HepG2 (cell line): ENCODE measurements at regions not wholly inside any gene's neighbourhood (a gene's known extent, or its start where the extent isn't known, plus 50 kb on each side); places are given as distances from the start of the nearest gene placed in this dataset.

Experiments
- AKAP8 ChIP-seq: sonication (generic); formaldehyde crosslinking; IDR thresholded peaks from 2 replicates; pipeline ENCODE4 v1.5.1; 2020; ENCODE audit warnings: mild to moderate bottlenecking, missing genetic modification reagents
- CAMTA2 ChIP-seq: sonication (generic); formaldehyde crosslinking; IDR thresholded peaks from 2 replicates; pipeline ENCODE4 v1.4.0; 2020; ENCODE audit warnings: mild to moderate bottlenecking, missing genetic modification reagents, borderline replicate concordance
- DDIT3 ChIP-seq: sonication (generic); formaldehyde crosslinking; IDR thresholded peaks from 2 replicates; pipeline ENCODE4 v1.4.0; 2020; ENCODE audit warnings: mild to moderate bottlenecking, missing genetic modification reagents
- DNMT3B ChIP-seq: conservative IDR thresholded peaks from 2 replicates; pipeline ENCODE4 v1.6.1; 2016; ENCODE audit warnings: missing biosample characterization, control low read depth
- EZH2 ChIP-seq: conservative IDR thresholded peaks from 2 replicates; pipeline ENCODE4 v1.6.1; 2012; ENCODE audit warnings: mild to moderate bottlenecking, low read depth, low read length, moderate library complexity
- MAFK ChIP-seq, 2 experiments: IDR thresholded peaks in 1 of 2; conservative IDR thresholded peaks in 1 of 2; 2 replicates each; pipeline ENCODE4 v1.6.1; 2011; ENCODE audit warnings: improper control_type of control experiment in 2 of 2, low read length in 2 of 2
- NFIC ChIP-seq: IDR thresholded peaks from 2 replicates; pipeline ENCODE4 v1.6.1; 2012; ENCODE audit warnings: mild to moderate bottlenecking, low read length, inconsistent platforms
- PATZ1 ChIP-seq: sonication (generic); formaldehyde crosslinking; IDR thresholded peaks from 2 replicates; pipeline ENCODE4 v1.4.0; 2020; ENCODE audit warnings: missing genetic modification reagents
- PHF8 ChIP-seq: sonication (generic); formaldehyde crosslinking; IDR thresholded peaks from 2 replicates; pipeline ENCODE4 v1.5.0; 2020; ENCODE audit warnings: missing genetic modification reagents
- PRDM4 ChIP-seq: sonication (generic); formaldehyde crosslinking; IDR thresholded peaks from 2 replicates; pipeline ENCODE4 v1.9.0; 2021; ENCODE audit warnings: missing genetic modification reagents, borderline replicate concordance
- REL ChIP-seq: sonication (generic); formaldehyde crosslinking; conservative IDR thresholded peaks from 2 replicates; pipeline ENCODE4 v1.8.0; 2022; ENCODE audit warnings: mild to moderate bottlenecking, missing genetic modification reagents, moderate library complexity
- SALL2 ChIP-seq: sonication (generic); formaldehyde crosslinking; IDR thresholded peaks from 2 replicates; pipeline ENCODE4 v1.8.1; 2023; ENCODE audit warnings: mild to moderate bottlenecking, missing genetic modification reagents, inconsistent platforms
- TAF15 ChIP-seq: fragments of 200-400 bp; formaldehyde crosslinking; IDR thresholded peaks from one replicate; pipeline ENCODE4 v1.6.1; 2018; ENCODE audit warnings: mild to moderate bottlenecking, low read depth, low read length; ENCODE audit not compliant: poor library complexity, severe bottlenecking
- TBP ChIP-seq: sonication (generic); formaldehyde crosslinking; IDR thresholded peaks from 2 replicates; pipeline ENCODE4 v1.5.0; 2020; ENCODE audit warnings: missing genetic modification reagents
- TEF ChIP-seq: sonication (generic); formaldehyde crosslinking; IDR thresholded peaks from 2 replicates; pipeline ENCODE4 v1.5.0; 2020; ENCODE audit warnings: missing genetic modification reagents
- ZFP82 ChIP-seq: sonication (generic); formaldehyde crosslinking; IDR thresholded peaks from 2 replicates; pipeline ENCODE4 v1.5.1; 2020; ENCODE audit warnings: mild to moderate bottlenecking, missing genetic modification reagents, borderline replicate concordance
- ZMAT5 ChIP-seq: sonication (generic); formaldehyde crosslinking; IDR thresholded peaks from 2 replicates; pipeline ENCODE4 v1.5.0; 2020; ENCODE audit warnings: mild to moderate bottlenecking, low read depth, missing genetic modification reagents, borderline replicate concordance
- ZNF160 ChIP-seq: sonication (generic); formaldehyde crosslinking; IDR thresholded peaks from 2 replicates; pipeline ENCODE4 v1.8.0; 2022; ENCODE audit warnings: mild to moderate bottlenecking, inconsistent platforms, missing genetic modification reagents
- ZNF331 ChIP-seq: sonication (generic); formaldehyde crosslinking; IDR thresholded peaks from 2 replicates; pipeline ENCODE4 v1.4.0; 2020; ENCODE audit warnings: missing genetic modification reagents
- ZNF337 ChIP-seq: sonication (generic); formaldehyde crosslinking; IDR thresholded peaks from 2 replicates; pipeline ENCODE4 v1.5.1; 2020; ENCODE audit warnings: missing genetic modification reagents, low read depth, mild to moderate bottlenecking, borderline replicate concordance
- ZNF558 ChIP-seq: sonication (generic); formaldehyde crosslinking; IDR thresholded peaks from 2 replicates; pipeline ENCODE4 v1.9.0; 2022; ENCODE audit warnings: mild to moderate bottlenecking, missing genetic modification reagents, borderline replicate concordance
- ZNF776 ChIP-seq: sonication (generic); formaldehyde crosslinking; IDR thresholded peaks from 2 replicates; pipeline ENCODE4 v1.4.0; 2020; ENCODE audit warnings: mild to moderate bottlenecking, missing genetic modification reagents
- ZNF784 ChIP-seq: sonication (generic); formaldehyde crosslinking; IDR thresholded peaks from 2 replicates; pipeline ENCODE4 v1.5.1; 2020; ENCODE audit warnings: missing genetic modification reagents, mild to moderate bottlenecking, borderline replicate concordance
- ZNF816 ChIP-seq: sonication (generic); formaldehyde crosslinking; IDR thresholded peaks from 2 replicates; pipeline ENCODE4 v1.8.0; 2022; ENCODE audit warnings: missing genetic modification reagents, mild to moderate bottlenecking, borderline replicate concordance

- TF ChIP-seq TEF (CRISPR knock-in tag) (no peak), TAF15 (no peak), SALL2 (no peak), ZNF331 (no peak), ZNF160 (CRISPR knock-in tag) (no peak), TBP (CRISPR knock-in tag) (no peak), PATZ1 (no peak; the same call in 1 of the 2 replicates), EZH2 (no peak), PRDM4 (CRISPR knock-in tag) (no peak), REL (no peak), AKAP8 (CRISPR knock-in tag) (no peak), NFIC (peak; percentile 48; the same call in 1 of the 2 replicates), CAMTA2 (no peak), MAFK (conservative IDR thresholded peaks at IDR 0.05 in 1 of 2, IDR thresholded peaks at IDR 0.05 in 1 of 2; ENCODE audit: low read length in 2 of 2) (no peak), PHF8 (CRISPR knock-in tag) (no peak), ZNF776 (CRISPR knock-in tag) (no peak), DDIT3 (CRISPR knock-in tag) (no peak), ZNF784 (CRISPR knock-in tag) (no peak), ZNF337 (no peak), DNMT3B (CRISPR knock-in tag) (peak; percentile 82; the same call in 1 of the 2 replicates), ZFP82 (CRISPR knock-in tag) (no peak), ZMAT5 (no peak), ZNF816 (CRISPR knock-in tag) (peak; percentile 41; the same call in 1 of the 2 replicates), ZNF558 (no peak)
These were observed 59.2 kb upstream of the STK32A start (continued) for GRCh38 chr5:147175516-147176097.
